ENCODE measurements at regions not wholly inside any gene's neighbourhood (a gene's known extent, or its start where the extent isn't known, plus 50 kb on each side); places are given as distances from the start of the nearest gene placed in this dataset.

DNA sequence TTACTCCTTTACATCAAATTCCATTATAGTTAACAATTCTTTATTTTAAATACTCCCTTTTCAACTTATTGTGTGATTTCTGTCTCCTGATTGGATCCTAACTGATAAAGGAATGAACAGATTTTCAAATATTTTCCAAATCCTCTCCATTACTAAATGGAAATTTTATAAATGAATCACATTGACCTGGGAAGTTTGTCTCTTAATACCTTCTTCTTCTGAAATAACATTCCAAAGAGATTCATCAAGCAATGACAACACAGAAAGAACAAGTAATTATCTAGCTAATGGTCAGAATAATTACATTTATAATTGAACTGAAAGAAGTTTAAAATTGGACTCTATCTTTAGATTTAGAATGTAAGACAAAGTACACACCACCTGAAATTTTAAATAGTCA, 515.4 kb upstream of the PTCHD4 start:
- Mint-ChIP-seq H3K4me3 (ENCODE audit: unreplicated experiment) (no peak overlapping the region), H3K27me3 (ENCODE audit: low read depth) (no peaks in the 10 kb centered on the region), H3K27ac (ENCODE audit: unreplicated experiment) (no peak overlapping the region), H3K9me3 (ENCODE audit: low read depth) (no peaks in the 10 kb centered on the region), H3K36me3 (ENCODE audit: low read depth) (no peaks in the 10 kb centered on the region), H3K4me1 (ENCODE audit: low read depth) (peaks cover 17% of the 10 kb centered on the region)
- TF ChIP-seq, protein P1, sequence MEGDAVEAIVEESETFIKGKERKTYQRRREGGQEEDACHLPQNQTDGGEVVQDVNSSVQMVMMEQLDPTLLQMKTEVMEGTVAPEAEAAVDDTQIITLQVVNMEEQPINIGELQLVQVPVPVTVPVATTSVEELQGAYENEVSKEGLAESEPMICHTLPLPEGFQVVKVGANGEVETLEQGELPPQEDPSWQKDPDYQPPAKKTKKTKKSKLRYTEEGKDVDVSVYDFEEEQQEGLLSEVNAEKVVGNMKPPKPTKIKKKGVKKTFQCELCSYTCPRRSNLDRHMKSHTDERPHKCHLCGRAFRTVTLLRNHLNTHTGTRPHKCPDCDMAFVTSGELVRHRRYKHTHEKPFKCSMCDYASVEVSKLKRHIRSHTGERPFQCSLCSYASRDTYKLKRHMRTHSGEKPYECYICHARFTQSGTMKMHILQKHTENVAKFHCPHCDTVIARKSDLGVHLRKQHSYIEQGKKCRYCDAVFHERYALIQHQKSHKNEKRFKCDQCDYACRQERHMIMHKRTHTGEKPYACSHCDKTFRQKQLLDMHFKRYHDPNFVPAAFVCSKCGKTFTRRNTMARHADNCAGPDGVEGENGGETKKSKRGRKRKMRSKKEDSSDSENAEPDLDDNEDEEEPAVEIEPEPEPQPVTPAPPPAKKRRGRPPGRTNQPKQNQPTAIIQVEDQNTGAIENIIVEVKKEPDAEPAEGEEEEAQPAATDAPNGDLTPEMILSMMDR (IDR thresholded peaks at IDR 0.05), result no peak
- DNase-seq (ENCODE audit: low spot score), result no peak

DNA sequence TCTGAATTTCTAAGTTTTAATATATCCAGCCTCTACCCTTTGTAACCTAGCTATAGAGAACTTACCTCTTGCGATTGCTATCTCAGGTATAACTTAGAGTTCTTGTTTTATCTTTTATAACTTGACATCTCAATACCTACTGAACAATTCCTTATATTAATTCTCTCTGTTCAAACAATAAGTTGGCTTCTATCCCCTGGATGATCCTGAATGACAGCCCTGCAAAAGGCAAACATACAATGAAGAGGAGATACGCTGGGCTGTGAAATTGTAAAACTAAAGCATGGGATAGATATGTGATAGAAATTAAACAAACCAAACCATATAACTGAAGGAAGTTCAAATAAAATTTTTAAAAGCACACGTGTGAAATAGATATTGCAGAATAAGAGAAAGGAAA, 513.6 kb upstream of the PTCHD4 start:
- DNase-seq (ENCODE audit: low spot score), result no peak
- Mint-ChIP-seq H3K4me1 (ENCODE audit: low read depth) (peaks cover 17% of the 10 kb centered on the region), H3K36me3 (ENCODE audit: low read depth) (no peaks in the 10 kb centered on the region), H3K27ac (ENCODE audit: unreplicated experiment) (no peak overlapping the region), H3K9me3 (ENCODE audit: low read depth) (no peaks in the 10 kb centered on the region), H3K27me3 (ENCODE audit: low read depth) (no peaks in the 10 kb centered on the region), H3K4me3 (ENCODE audit: unreplicated experiment) (no peak overlapping the region)
- TF ChIP-seq, protein P1 (IDR thresholded peaks at IDR 0.05), result no peak

DNA sequence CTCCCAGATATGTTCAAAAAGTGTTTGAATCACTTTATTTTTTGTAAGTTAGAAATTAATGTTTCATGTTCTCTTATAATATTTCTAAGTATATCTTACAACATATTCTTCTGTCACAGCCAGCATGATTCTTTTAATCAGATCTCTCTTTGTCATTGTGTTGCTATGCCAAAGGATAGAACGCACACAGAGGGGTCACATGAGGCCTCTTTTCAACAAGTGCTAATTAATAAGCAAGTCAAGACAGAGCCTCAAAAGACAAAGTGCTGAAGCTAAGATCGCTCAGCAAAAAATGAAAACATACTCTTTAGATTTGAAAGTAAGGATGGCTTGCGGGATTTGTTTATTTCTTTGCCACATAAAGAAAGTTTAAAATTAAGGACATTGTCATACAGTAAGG, 508.8 kb upstream of the PTCHD4 start:
- Mint-ChIP-seq H3K27me3 (ENCODE audit: low read depth) (no peaks in the 10 kb centered on the region), H3K27ac (ENCODE audit: unreplicated experiment) (no peak overlapping the region), H3K4me3 (ENCODE audit: unreplicated experiment) (no peak overlapping the region), H3K36me3 (ENCODE audit: low read depth) (no peaks in the 10 kb centered on the region), H3K9me3 (ENCODE audit: low read depth) (peaks cover 13% of the 10 kb centered on the region), H3K4me1 (ENCODE audit: low read depth) (peaks cover 4% of the 10 kb centered on the region)
- TF ChIP-seq, protein P1 (IDR thresholded peaks at IDR 0.05), result no peak
- DNase-seq (ENCODE audit: low spot score), result no peak

DNA sequence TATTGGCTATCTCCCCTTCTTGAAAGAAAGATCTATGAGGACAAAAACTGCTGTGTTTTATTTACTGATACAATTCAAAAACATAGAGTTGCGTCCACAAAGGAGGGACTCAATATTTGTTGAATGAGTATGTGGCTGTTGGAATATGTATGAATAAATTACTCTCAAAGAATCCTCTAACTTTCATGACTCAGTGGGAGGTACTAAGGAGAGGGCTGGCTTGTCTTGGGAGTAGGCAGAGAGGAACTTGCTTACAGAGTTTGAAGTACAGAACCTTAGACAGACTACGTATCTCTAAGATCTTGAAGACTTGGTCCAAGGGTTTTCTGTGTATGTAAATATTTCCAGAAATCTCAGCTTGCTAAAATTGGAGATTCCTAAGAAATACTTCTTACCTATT, 504.0 kb upstream of the PTCHD4 start:
- DNase-seq (ENCODE audit: low spot score), result no peak
- Mint-ChIP-seq H3K9me3 (ENCODE audit: low read depth) (peaks cover 13% of the 10 kb centered on the region), H3K27me3 (ENCODE audit: low read depth) (no peaks in the 10 kb centered on the region), H3K36me3 (ENCODE audit: low read depth) (no peaks in the 10 kb centered on the region), H3K4me3 (ENCODE audit: unreplicated experiment) (no peak overlapping the region), H3K27ac (ENCODE audit: unreplicated experiment) (no peak overlapping the region), H3K4me1 (ENCODE audit: low read depth) (peaks cover 17% of the 10 kb centered on the region)
- TF ChIP-seq, protein P1 (IDR thresholded peaks at IDR 0.05), result no peak

DNA sequence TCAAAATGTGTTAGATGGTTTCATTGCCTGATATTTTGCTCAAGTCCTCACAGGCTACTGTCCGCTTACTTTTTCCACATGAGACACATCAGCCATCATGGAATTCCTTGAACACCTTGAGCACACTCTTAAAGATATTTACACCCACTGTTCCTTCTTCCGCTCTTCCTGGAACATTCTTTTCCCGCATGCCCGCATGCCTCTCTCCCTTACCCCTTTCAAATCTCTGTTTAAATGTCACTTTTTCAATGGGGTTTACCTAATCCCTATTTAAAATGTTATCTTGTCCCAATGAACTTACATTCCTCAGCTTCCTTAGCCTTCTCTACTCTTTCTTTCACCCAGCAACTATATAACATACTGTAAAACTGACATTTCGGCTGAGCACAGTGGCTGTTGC, 503.3 kb upstream of the PTCHD4 start:
- no peak overlapping the region for H3K27ac Mint-ChIP-seq (ENCODE audit: unreplicated experiment)

More for the DNA sequence above, 503.3 kb upstream of the PTCHD4 start:
- Mint-ChIP-seq H3K4me1 (ENCODE audit: low read depth) (peaks cover 17% of the 10 kb centered on the region), H3K36me3 (ENCODE audit: low read depth) (no peaks in the 10 kb centered on the region), H3K4me3 (ENCODE audit: unreplicated experiment) (no peak overlapping the region), H3K27me3 (ENCODE audit: low read depth) (no peaks in the 10 kb centered on the region), H3K9me3 (ENCODE audit: low read depth) (peaks cover 13% of the 10 kb centered on the region)
- DNase-seq (ENCODE audit: low spot score), result no peak
- TF ChIP-seq, protein P1 (IDR thresholded peaks at IDR 0.05), result no peak

Data from chondrocyte (in vitro differentiated cells).